DMS153 (cell line): ENCODE measurements at regions not wholly inside any gene's neighbourhood (a gene's known extent, or its start where the extent isn't known, plus 50 kb on each side); places are given as distances from the start of the nearest gene placed in this dataset.

Experiments used
- DNase-seq: peaks from one replicate; lab custom pipeline; 2025; lab: John Stamatoyannopoulos, UW

DNA sequence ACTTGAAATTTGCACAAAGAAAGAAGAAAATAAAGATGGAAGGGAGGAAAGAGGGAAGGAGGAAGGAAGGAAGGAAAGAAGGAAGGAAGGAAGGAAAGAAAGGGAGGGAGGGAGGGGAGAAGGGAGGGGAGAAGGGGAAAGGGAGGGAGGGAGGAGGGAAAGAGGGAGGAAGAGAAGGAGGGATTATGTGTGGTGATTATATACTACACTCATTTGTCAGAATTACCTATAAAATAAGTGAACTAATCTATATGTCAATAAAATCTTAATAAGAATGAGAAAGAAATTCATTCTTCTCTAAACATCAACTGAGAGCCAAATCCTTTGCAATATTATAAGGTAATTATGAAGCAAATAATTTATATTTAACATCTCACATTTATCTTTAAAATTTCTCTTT is 77.9 kb upstream of the TFAP2D start:
- no peak for DNase-seq

DNA sequence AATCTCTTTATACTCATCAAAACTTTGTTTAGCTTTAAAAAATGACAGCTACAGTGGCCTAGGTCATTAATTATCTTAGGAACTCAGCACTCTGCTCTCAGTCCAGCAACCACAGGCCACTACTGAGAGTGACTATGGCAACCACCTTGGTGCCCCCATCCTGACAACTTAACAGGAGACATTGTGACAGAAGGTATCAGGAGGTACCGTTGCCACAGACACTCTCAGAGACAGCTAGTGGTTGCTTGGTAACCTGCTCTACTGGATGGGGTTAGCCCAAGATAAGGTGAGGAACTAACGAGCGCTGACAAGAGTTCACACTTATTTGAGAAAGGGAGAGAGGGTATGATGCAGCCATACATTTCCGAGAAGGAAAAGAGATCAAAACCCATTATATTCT is 76.1 kb upstream of the TFAP2D start:
- no peak for DNase-seq

DNA sequence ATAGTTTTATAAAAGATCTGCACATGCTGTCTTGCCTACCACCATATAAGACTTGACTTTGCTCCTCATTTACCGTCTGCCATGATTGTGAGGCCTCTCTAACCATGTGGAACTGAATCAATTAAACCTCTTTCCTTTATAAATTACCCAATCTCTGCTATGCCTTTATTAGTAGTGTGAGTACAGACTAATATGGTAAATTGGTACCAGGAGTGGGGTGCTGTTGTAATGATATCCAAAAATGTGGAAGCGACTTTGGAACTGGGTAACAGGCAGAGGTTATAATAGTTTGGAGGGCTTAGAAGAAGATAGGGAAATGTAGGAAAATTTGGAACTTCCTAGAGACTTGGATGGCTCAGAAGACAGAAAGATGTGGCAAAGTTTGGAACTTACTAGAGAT is 64.2 kb upstream of the TFAP2D start:
- no peak for DNase-seq

DNA sequence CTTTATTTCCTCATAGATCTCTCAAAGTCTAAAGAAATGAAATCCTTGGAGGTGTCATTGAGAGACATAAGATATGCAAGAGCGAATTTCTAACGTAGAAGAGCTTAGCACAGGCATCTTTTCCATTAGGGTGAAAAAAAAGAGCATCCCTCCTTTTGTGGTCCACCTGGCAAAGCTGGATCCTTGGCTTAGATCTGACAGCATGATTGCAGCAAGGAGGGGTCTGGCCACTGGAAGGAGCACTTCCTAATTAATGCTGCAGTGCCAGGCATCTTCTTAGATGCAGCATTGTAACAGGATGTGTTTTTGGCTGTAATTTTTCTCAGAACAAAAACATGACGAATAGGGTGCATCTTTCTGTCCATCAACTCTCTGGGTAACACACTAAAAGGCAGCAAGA is 60.1 kb upstream of the TFAP2D start:
- DNase-seq, result no peak

DNA sequence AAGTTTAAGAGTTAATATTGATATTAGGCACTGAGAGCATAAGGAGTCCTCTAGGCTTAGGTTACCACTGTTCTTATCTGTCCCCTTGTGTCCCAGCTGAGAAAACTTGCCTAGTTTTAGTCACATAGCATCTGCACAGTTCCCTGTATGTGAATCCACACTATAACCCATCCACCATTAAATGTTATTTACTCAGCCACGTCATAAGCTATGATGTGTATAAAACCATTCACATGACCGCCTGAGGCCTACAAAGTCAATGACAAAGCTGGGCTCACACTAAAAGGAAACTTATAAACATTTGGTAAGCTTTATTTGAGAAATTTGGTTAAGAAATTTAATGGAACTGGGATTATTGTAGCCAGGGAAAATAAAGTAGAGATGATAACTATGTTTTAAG is 59.2 kb upstream of the TFAP2D start:
- no peak for DNase-seq

DNA sequence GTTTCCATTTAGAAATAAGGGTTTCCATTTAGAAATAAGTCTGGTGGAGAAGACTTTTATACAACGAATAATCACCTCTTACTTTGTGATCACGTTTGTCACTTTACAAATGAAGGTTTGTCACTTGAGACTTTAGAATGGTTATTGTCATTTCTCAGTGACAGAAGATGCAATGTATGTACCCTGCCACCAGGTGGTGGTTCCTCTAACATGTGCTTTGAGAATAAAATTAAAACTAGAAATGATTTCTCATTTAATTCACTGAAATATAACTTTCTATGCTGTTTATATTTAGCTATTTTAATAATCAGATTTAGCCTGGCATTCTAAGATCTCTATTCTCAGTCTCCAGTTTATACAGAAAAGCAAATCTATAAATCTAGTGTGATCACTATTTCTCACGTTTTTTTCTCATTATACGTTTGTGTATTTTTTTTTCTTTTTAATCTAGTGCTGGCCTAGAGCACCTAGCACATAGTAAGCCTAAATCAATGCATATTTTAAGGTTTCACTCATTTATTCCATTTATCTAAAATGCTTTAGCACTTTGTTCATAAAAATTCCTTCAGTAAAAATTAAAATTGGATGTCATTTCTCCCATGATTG is 57.4 kb upstream of the TFAP2D start:
- no peak for DNase-seq

GRCh38 chr6:50657513-50657912 is 55.8 kb upstream of the TFAP2D start:
- no peak for DNase-seq

DNA sequence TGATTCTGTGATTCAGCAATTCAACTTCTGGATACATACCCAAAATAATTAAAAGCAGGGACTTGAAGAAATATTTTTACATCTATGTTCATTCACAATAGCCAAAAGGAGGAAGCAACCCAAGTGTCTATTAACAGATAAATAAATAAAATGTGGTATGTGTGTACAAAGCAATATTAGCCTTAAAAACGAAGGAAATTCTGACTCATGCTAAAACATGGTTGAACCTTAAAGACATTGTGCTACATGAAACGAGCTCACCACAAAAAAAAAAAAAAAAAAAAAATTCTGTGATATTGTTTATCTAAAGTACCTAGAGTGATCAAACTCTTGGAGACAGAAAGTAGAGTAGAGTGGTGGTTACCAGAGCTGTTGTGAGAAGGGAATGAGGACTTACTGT is 54.8 kb upstream of the TFAP2D start:
- no peak for DNase-seq

DNA sequence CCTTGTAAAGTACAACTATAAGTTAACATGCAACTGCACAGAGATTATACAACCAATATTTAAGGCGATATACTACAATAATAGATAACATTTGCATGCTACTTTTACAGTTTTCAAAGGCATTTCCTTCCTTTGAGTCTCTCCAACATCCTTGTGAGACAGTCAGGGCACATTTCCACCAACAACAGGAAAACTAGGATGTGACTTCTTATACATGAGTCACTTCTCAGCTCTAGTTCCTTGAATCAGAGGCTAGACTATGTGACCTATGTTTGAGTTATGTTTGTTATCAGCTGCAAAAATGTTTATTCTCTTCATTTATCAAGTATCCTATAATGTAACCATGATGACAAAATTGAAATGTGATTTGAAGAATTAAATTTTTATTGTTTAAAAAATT is 51.7 kb upstream of the TFAP2D start:
- no peak for DNase-seq
